NOMO-1 treated with dmso at 0.1 percent for 144 hours (cell line): ENCODE measurements at regions not wholly inside any gene's neighbourhood (a gene's known extent, or its start where the extent isn't known, plus 50 kb on each side); places are given as distances from the start of the nearest gene placed in this dataset.

Experiments
- DNase-seq: peaks from one replicate; lab custom pipeline; 2025; ENCODE audit not compliant: unreplicated experiment; lab: John Stamatoyannopoulos, UW

- DNase-seq = no peak
Measured at GRCh38 chr7:12783421-12784095, 96.1 kb downstream of the ARL4A start.

GRCh38 chr7:12785473-12785872, 98.0 kb downstream of the ARL4A start:
- DNase-seq = no peak

GRCh38 chr7:12786494-12786893, 99.1 kb downstream of the ARL4A start:
- no peak for DNase-seq

GRCh38 chr7:12788171-12788570, 100.7 kb downstream of the ARL4A start:
- no peak for DNase-seq

GRCh38 chr7:12788591-12788990, 101.2 kb downstream of the ARL4A start:
- no peak for DNase-seq

- DNase-seq = no peak
Measured at GRCh38 chr7:12794722-12795302, 107.4 kb downstream of the ARL4A start.

- DNase-seq = no peak
Measured at GRCh38 chr7:12796397-12797127, 109.1 kb downstream of the ARL4A start.

GRCh38 chr7:12800486-12800885, 113.1 kb downstream of the ARL4A start:
- no peak for DNase-seq

- no peak for DNase-seq
Measured at GRCh38 chr7:12801107-12801506, 113.7 kb downstream of the ARL4A start.

- no peak for DNase-seq
Measured at GRCh38 chr7:12802070-12802469, 114.6 kb downstream of the ARL4A start.

- DNase-seq = no peak
Measured at GRCh38 chr7:12803542-12803941, 116.1 kb downstream of the ARL4A start.

- peak; percentile 47 for DNase-seq
Measured at GRCh38 chr7:12805518-12805928, 118.1 kb downstream of the ARL4A start.

GRCh38 chr7:12805957-12806356, 118.5 kb downstream of the ARL4A start:
- peak; percentile 47 for DNase-seq

GRCh38 chr7:12809476-12809875, 122.0 kb downstream of the ARL4A start:
- no peak for DNase-seq

- no peak for DNase-seq
Measured at GRCh38 chr7:12812111-12812510, 124.7 kb downstream of the ARL4A start.

- no peak for DNase-seq
Measured at GRCh38 chr7:12814107-12814506, 126.7 kb downstream of the ARL4A start.

GRCh38 chr7:12814828-12815227, 127.4 kb downstream of the ARL4A start:
- no peak for DNase-seq

GRCh38 chr7:12815426-12815825, 128.0 kb downstream of the ARL4A start:
- DNase-seq = no peak

- no peak for DNase-seq
Measured at GRCh38 chr7:12815871-12816270, 128.4 kb downstream of the ARL4A start.

- no peak for DNase-seq
Measured at GRCh38 chr7:12820777-12821176, 133.3 kb downstream of the ARL4A start.

- no peak for DNase-seq
Measured at GRCh38 chr7:12821746-12822145, 134.3 kb downstream of the ARL4A start.

GRCh38 chr7:12826079-12826478, 138.6 kb downstream of the ARL4A start:
- no peak for DNase-seq
